Activated CD4-positive, CD25-positive, alpha-beta regulatory T cell treated with anti-CD3 and anti-CD28 coated beads, Interleukin-2, amount 50 U/mL, for 24 hours (primary cell): ENCODE measurements at regions not wholly inside any gene's neighbourhood (a gene's known extent, or its start where the extent isn't known, plus 50 kb on each side); places are given as distances from the start of the nearest gene placed in this dataset.
"Not testable (repeated sequence)": the region's sequence is repeated elsewhere in the genome, so short reads cannot be mapped to it uniquely, and the experiment has no call there.

Experiments
- ATAC-seq, 2 donors: fragments of 150-1000 bp; cut with Tn5 transposase; one replicate each; pipeline ENCODE4 v1.10.0; 2021; ENCODE audit warnings: mild to moderate bottlenecking in 1 of 2, moderate library complexity in 1 of 2

GRCh38 chr3:6060251-6060650, 800.7 kb upstream of the GRM7 start:
- no peak for ATAC-seq

GRCh38 chr3:6062261-6063187, 798.4 kb upstream of the GRM7 start:
- ATAC-seq, result no peak

- ATAC-seq, result no peak
Observed at GRCh38 chr3:6066397-6066796, 794.5 kb upstream of the GRM7 start.

GRCh38 chr3:6066868-6067578, 793.9 kb upstream of the GRM7 start:
- ATAC-seq, result not testable (repeated sequence)

- ATAC-seq, result no peak
Observed at GRCh38 chr3:6074952-6075351, 786.0 kb upstream of the GRM7 start.

GRCh38 chr3:6078436-6078835, 782.5 kb upstream of the GRM7 start:
- ATAC-seq, result no peak

- no peak for ATAC-seq
Observed at GRCh38 chr3:6079011-6079410, 781.9 kb upstream of the GRM7 start.

- no peak for ATAC-seq
Observed at GRCh38 chr3:6079561-6080179, 781.2 kb upstream of the GRM7 start.

GRCh38 chr3:6088433-6088832, 772.5 kb upstream of the GRM7 start:
- no peak for ATAC-seq

GRCh38 chr3:6089780-6090179, 771.1 kb upstream of the GRM7 start:
- no peak for ATAC-seq

- no peak for ATAC-seq
Observed at GRCh38 chr3:6091262-6091661, 769.7 kb upstream of the GRM7 start.

GRCh38 chr3:6095006-6095405, 765.9 kb upstream of the GRM7 start:
- ATAC-seq, result no peak

- ATAC-seq, result no peak
Observed at GRCh38 chr3:6097021-6097420, 763.9 kb upstream of the GRM7 start.

- ATAC-seq, result no peak
Observed at GRCh38 chr3:6097556-6097955, 763.4 kb upstream of the GRM7 start.

- no peak for ATAC-seq
Observed at GRCh38 chr3:6098516-6099157, 762.3 kb upstream of the GRM7 start.

GRCh38 chr3:6099458-6100075, 761.3 kb upstream of the GRM7 start:
- no peak for ATAC-seq

GRCh38 chr3:6105187-6105586, 755.7 kb upstream of the GRM7 start:
- no peak for ATAC-seq

GRCh38 chr3:6108957-6109356, 752.0 kb upstream of the GRM7 start:
- no peak for ATAC-seq

- no peak for ATAC-seq
Observed at GRCh38 chr3:6110451-6110850, 750.5 kb upstream of the GRM7 start.

- no peak for ATAC-seq
Observed at GRCh38 chr3:6112546-6112945, 748.4 kb upstream of the GRM7 start.

- no peak for ATAC-seq
Observed at GRCh38 chr3:6113338-6113737, 747.6 kb upstream of the GRM7 start.

- no peak for ATAC-seq
Observed at GRCh38 chr3:6119367-6119766, 741.5 kb upstream of the GRM7 start.

GRCh38 chr3:6120786-6121185, 740.1 kb upstream of the GRM7 start:
- ATAC-seq, result no peak
